ENCODE measurements at regions not wholly inside any gene's neighbourhood (a gene's known extent, or its start where the extent isn't known, plus 50 kb on each side); places are given as distances from the start of the nearest gene placed in this dataset.
A peak's percentile ranks its signal among the peaks of the same experiment; 100 is the strongest.

DNA sequence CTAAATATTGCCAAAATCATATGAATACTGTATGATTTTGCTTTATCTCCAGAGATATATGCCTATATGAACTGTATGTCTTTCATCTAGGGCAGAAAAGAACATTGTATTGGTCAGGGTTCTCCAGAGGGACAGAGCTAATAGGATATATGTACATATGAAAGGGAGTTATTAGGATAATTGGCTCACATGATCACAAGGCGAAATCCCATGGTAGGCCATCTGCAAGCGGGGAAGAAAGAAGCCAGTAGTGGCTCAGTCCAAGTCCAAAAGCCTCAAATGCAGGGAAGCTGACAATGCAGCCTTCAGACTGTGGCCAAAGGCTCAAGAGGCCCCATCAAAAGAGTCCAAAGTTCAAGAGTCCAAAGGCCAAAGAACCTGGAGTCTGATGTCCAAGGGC is 209.9 kb downstream of the RNF144A start:
- TF ChIP-seq, protein P1, sequence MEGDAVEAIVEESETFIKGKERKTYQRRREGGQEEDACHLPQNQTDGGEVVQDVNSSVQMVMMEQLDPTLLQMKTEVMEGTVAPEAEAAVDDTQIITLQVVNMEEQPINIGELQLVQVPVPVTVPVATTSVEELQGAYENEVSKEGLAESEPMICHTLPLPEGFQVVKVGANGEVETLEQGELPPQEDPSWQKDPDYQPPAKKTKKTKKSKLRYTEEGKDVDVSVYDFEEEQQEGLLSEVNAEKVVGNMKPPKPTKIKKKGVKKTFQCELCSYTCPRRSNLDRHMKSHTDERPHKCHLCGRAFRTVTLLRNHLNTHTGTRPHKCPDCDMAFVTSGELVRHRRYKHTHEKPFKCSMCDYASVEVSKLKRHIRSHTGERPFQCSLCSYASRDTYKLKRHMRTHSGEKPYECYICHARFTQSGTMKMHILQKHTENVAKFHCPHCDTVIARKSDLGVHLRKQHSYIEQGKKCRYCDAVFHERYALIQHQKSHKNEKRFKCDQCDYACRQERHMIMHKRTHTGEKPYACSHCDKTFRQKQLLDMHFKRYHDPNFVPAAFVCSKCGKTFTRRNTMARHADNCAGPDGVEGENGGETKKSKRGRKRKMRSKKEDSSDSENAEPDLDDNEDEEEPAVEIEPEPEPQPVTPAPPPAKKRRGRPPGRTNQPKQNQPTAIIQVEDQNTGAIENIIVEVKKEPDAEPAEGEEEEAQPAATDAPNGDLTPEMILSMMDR (IDR thresholded peaks at IDR 0.05; ENCODE audit: low read depth, low read length), result no peak
- no peaks in the 10 kb centered on the region for H3K27me3 ChIP-seq
- peaks cover 3% of the 10 kb centered on the region for H3K4me1 ChIP-seq (ENCODE audit: low read depth)
- H3K36me3 ChIP-seq, result no peaks in the 10 kb centered on the region
- no peaks in the 10 kb centered on the region for H3K9me3 ChIP-seq (ENCODE audit: low read depth)
- H3K27ac ChIP-seq, result no peak overlapping the region
- no peak for DNase-seq (ENCODE audit: low read depth in 1 of 2, low spot score in 1 of 2)
- no peak overlapping the region for H3K4me3 ChIP-seq

DNA sequence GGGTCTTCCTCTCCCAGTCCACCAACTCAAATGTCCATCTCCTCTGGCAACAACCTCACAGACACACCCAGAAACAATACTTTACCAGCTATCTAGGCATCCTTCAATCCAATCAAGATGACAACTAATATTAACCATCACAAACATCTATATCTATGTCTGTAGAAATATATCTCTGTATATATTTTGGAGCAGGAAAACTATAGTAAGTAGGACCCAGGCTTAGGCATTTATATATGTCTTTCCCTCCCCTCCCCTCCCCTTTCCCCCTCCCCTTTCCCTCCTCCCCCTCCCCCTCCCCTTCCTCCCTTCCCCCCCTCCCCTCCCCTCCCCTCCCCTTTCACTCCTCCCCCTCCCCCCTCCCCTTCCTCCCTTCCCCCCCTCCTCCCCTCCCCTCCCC is 210.5 kb downstream of the RNF144A start:
- Histone ChIP-seq H3K4me3 (no peak overlapping the region), H3K4me1 (ENCODE audit: low read depth) (no peaks in the 10 kb centered on the region), H3K36me3 (no peaks in the 10 kb centered on the region), H3K9me3 (ENCODE audit: low read depth) (no peaks in the 10 kb centered on the region), H3K27ac (no peak overlapping the region), H3K27me3 (no peaks in the 10 kb centered on the region)
- DNase-seq (ENCODE audit: low read depth in 1 of 2, low spot score in 1 of 2), result no peak
- TF ChIP-seq, protein P1 (IDR thresholded peaks at IDR 0.05; ENCODE audit: low read depth, low read length), result no peak

DNA sequence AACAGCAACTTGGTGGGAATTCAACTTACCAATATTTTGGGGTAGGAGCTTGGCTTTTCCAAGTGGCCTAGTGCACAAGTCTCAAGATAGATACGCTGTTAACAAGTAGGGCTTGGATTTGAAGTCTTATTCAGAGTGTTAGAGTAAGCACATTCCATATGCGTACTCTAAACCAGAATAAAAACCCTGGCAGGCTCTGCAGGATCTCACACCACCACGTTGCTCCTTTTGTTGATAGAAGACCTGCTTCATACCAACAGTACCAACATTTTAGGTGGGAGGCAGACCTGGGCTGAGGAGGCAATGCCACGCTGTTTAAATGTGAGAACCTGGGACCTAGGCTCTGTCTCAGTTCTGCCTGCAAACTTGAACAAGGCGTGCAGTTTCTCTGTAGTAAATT is 214.0 kb downstream of the RNF144A start:
- TF ChIP-seq, protein P1 (IDR thresholded peaks at IDR 0.05; ENCODE audit: low read depth, low read length), result no peak
- Histone ChIP-seq H3K27me3 (no peaks in the 10 kb centered on the region), H3K36me3 (no peaks in the 10 kb centered on the region), H3K27ac (no peak overlapping the region), H3K4me1 (ENCODE audit: low read depth) (no peaks in the 10 kb centered on the region), H3K9me3 (ENCODE audit: low read depth) (no peaks in the 10 kb centered on the region), H3K4me3 (no peak overlapping the region)
- DNase-seq (ENCODE audit: low read depth in 1 of 2, low spot score in 1 of 2), result no peak

DNA sequence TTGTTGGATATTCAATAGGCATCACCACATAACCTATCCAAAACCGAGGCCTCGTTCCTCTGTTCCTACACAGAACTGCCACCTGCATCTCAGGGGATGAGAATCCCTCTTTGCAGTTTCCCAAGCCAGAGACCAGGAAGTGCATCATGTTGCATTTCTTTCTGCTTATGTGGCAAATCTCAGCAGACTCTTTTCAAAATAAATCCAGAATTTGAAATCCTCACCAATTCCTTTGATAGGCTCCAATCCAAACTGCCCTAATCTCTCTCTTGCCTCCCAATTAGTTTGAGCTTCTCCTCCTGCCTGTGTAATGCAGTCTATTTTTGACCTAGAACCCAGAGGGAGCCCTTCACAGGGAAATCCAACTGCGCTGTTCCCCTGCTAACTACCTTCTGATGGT is 215.5 kb downstream of the RNF144A start:
- Histone ChIP-seq H3K36me3 (no peaks in the 10 kb centered on the region), H3K27ac (no peak overlapping the region), H3K27me3 (no peaks in the 10 kb centered on the region), H3K4me1 (ENCODE audit: low read depth) (no peaks in the 10 kb centered on the region), H3K9me3 (ENCODE audit: low read depth) (no peaks in the 10 kb centered on the region), H3K4me3 (no peak overlapping the region)
- TF ChIP-seq, protein P1 (IDR thresholded peaks at IDR 0.05; ENCODE audit: low read depth, low read length), result no peak
- no peak for DNase-seq (ENCODE audit: low read depth in 1 of 2, low spot score in 1 of 2)

DNA sequence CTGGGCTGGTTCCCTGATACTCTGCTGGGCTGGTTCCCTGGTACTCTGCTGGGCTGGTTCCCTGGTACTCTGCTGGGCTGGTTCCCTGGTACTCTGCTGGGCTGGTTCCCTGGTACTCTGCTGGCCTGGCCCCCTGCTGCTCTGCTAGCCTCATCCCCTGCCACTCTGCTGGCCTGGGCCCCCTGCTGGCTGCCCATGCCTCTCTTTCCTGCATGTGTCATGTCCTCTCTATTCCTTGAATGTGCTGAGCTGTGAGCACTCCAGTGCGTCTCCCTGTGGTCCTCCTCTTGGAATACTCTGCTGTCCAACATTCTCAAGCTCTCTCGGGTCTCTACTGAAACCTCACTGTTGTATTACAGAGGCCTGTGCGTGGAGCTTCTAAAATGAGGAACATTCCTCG is 216.3 kb downstream of the RNF144A start:
- TF ChIP-seq, protein P1 (IDR thresholded peaks at IDR 0.05; ENCODE audit: low read depth, low read length), result peak; percentile 2

DNA sequence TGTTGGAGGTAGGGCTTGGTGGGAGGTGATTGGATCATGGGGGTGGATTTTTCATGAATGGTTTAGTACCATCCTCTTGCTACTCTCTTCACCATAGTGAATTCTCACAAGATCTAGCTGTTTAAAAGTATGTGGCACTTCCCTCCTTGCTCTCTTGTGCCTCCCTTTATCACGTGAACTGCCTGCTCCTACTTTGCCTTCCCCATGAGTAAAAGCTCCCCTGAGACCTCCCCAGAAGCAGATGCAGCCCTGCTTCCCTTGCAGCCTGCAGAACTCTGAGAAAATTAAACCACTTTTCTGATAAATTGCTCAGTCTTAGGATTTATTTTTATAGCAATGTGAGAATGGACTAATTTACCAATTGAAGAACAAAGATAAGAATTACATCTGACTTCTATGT is 223.1 kb downstream of the RNF144A start:
- H3K27ac ChIP-seq, result no peak overlapping the region
- no peaks in the 10 kb centered on the region for H3K4me1 ChIP-seq (ENCODE audit: low read depth)
- H3K27me3 ChIP-seq, result no peaks in the 10 kb centered on the region
- no peak overlapping the region for H3K4me3 ChIP-seq
- H3K36me3 ChIP-seq, result no peaks in the 10 kb centered on the region
- TF ChIP-seq, protein P1 (IDR thresholded peaks at IDR 0.05; ENCODE audit: low read depth, low read length), result no peak
- DNase-seq (ENCODE audit: low read depth in 1 of 2, low spot score in 1 of 2), result no peak
- no peaks in the 10 kb centered on the region for H3K9me3 ChIP-seq (ENCODE audit: low read depth)

More for the DNA sequence above, 216.3 kb downstream of the RNF144A start:
- H3K4me3 ChIP-seq, result no peak overlapping the region
- H3K4me1 ChIP-seq (ENCODE audit: low read depth), result no peaks in the 10 kb centered on the region
- no peaks in the 10 kb centered on the region for H3K36me3 ChIP-seq
- H3K27ac ChIP-seq, result no peak overlapping the region
- DNase-seq (ENCODE audit: low read depth in 1 of 2, low spot score in 1 of 2), result peak in 1 of 2 donors; percentile 4
- no peaks in the 10 kb centered on the region for H3K9me3 ChIP-seq (ENCODE audit: low read depth)
- no peaks in the 10 kb centered on the region for H3K27me3 ChIP-seq
